ENCODE measurements at regions not wholly inside any gene's neighbourhood (a gene's known extent, or its start where the extent isn't known, plus 50 kb on each side); places are given as distances from the start of the nearest gene placed in this dataset.
"Not testable (repeated sequence)": the region's sequence is repeated elsewhere in the genome, so short reads cannot be mapped to it uniquely, and the experiment has no call there.

DNA sequence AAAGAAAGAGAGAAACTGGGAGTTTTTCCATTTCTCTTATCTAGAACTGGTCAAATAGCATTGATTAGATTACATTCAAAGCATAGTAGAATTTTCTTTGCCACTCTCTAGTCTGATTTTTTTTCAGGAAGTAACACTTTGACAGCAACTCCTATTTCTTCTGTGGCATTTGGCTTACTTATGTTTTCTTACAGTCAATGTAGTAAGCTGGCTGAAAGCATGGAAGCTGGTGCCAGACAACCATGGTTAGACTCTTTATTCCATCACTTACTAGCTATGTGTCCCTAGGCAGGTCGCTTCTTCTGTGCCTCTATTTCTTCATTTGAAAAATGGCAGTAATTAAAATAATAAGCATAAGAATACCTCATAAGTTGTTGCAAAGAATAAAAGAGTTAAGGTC, 54.2 kb upstream of the OPRM1 start:
- DNase-seq = no peak

GRCh38 chr6:153980171-153980570, 58.9 kb upstream of the OPRM1 start:
- DNase-seq = no peak

- not testable (repeated sequence) for DNase-seq
Observed at GRCh38 chr6:153978911-153979548, 60.0 kb upstream of the OPRM1 start.

- no peak for DNase-seq
Observed at GRCh38 chr6:153976921-153977693, 61.9 kb upstream of the OPRM1 start.

GRCh38 chr6:153966001-153966400, 73.0 kb upstream of the OPRM1 start:
- DNase-seq = no peak

- no peak for DNase-seq
Observed at GRCh38 chr6:153963352-153963751, 75.7 kb upstream of the OPRM1 start.

- DNase-seq = no peak
Observed at GRCh38 chr6:153962555-153962954, 76.5 kb upstream of the OPRM1 start.

- DNase-seq = no peak
Observed at GRCh38 chr6:153960741-153961140, 78.3 kb upstream of the OPRM1 start.

GRCh38 chr6:153960281-153960680, 78.8 kb upstream of the OPRM1 start:
- no peak for DNase-seq

- DNase-seq = no peak
Observed at GRCh38 chr6:153959276-153959675, 79.8 kb upstream of the OPRM1 start.

DNA sequence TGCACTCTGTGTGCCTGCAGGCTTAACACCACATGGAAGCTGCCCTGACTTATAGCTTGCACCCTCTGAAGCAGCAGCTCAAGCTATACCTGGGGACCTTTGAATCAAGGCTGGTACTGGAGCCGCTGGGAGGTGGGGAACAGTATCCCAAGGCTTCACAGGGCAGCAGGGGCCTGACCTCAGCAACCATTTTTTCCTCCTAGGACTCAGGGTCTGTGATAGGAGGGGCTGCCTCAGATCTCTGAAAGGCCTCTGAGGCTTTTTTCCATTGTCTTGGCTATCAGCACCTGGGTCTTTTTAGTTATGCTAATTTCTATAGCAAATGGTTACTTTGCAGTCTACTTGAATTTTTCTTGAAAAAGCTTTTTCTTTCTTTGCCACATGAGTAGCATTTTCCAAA, 80.2 kb upstream of the OPRM1 start:
- DNase-seq = no peak

DNA sequence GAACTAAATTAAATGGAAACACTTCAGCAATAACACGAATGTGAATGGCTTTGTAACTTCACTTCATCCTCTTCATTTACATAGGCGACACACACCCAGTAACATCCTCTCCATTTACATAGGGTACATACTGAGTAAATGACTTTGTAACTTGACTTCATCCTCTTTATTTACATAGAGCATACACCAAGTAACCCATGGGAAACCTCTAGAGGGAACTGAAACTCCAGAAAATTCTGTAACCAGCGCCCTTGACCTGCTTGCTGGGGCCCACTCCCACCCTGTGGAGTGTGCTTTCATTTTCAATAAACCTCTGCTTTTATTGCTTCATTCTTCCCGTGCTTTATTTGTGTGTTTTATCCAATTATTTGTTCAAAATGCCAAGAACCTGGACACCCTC, 81.6 kb upstream of the OPRM1 start:
- no peak for DNase-seq

DNA sequence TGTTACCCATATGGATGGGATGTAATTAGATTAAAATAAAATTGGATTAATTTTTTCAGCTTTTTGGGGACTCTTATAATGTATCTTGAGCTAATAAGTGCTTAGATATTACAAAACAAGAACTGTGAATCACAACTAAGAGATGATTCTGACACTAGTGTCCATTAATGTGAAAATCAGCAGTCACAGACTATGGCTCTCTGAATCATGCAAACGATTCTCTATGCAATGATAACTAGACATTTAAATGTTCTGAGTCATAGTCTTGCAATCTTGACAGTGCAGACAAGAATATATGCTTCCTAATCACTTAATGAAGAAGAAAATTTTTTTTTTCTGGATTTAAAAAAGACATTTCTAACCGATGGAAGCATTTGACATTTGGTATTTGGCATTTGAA, 82.2 kb upstream of the OPRM1 start:
- no peak for DNase-seq

- DNase-seq = no peak
Observed at GRCh38 chr6:153949616-153950015, 89.4 kb upstream of the OPRM1 start.

DNA sequence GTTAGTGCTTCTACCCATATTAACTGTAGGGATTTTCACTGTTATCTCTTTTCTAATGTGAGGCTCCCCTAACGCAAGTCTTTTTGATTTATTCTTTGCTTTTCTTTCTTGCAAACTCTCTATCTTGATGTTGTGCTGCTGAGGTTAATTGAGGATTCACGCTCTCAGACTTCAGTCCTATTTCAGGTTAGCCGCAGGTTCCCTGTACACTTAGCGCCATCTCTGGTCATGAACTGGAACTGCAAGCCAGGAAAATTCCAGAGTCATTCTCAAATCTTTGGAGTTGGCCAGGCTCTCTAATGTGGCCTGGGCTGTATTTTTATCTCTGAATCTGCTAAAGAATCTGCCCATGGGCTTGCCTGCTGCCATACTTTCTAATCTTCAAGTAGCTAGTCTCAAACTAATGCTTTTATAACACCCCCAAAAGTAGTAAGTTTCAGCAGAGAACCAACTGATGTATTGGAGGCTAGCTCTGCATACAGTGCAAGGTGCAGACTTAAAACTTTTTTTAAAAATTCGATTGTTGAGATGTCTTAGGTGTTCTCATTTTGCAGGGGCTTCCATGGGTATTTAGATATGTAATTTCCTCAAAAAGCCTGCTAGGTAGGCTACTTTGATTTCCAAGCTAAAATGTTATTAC, 91.1 kb upstream of the OPRM1 start:
- no peak for DNase-seq

DNA sequence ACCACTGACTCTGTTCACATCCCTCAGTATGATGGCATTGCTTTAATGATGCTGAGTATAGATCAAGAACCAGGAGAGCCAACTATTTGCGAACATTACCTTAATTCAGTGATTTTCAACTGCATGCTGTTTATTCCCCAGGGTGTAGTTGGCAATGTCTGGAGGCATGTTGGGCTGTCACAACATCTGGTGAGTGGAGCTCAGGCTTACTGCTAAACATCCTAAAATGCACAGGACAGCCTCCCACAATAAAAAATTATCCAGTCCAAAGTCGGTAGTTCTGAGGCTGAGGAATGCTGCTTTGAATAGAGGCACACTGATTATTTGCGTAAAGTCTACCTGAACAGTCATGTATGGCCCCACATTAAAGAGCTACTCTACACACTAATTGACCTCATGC, 94.8 kb upstream of the OPRM1 start:
- no peak for DNase-seq

DNA sequence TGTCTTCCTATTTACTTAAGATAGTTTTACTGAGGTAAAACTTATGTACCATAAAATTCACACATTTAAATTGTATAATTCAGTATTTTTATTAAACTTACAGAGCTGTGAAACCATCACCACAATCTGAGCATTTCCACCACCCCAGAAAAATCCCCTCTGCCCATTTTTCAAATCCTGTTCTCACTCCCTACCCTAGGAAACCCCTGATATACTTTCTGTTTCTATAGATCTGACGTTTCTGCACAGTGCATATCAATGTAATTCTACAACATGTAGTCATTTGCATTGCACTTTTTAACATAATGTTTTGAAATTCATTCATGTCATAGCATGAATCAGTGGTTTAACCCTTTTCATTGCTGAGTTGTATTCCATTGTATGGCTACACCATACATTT, 96.7 kb upstream of the OPRM1 start:
- no peak for DNase-seq

DNA sequence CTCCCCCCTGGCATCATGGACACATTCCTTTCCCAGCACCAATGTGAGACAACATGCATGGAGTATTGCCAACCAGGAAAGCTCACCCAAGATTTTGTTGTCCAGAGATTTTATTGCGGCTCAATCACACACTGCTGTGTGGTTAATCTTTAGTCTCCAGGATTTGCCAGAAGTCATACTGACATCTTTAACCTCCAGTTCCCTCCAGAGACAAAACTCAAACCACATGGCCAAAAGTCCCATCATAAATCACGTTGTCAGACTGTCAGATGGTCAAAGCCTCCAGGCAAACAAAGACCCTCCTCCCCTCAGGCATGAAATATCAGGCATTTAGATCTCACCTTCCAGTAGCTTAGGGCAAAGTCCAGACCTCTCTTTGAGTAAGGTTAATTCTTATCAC, 97.3 kb upstream of the OPRM1 start:
- no peak for DNase-seq

GRCh38 chr6:153938876-153939275, 100.2 kb upstream of the OPRM1 start:
- DNase-seq = no peak

GRCh38 chr6:153931431-153931830, 107.6 kb upstream of the OPRM1 start:
- no peak for DNase-seq

DNA sequence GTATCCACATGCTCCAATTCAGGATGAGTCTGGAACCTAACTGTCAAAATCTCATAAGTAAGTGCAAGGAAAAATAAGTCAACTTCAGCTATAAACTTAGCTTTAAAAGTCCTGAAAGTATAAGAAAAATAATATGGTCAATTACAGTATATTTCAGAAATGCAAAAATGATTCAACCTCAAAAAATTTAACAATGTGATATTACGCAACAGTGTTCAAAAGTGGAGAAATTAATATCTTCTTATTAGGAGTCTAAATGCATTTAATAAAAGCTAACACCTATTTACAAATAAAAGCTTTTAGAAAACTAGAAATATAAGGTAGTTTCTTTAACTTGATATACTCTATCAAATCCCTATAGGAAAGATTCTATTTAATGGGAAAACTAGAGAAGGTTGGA, 111.2 kb upstream of the OPRM1 start:
- DNase-seq = no peak

GRCh38 chr6:153898360-153899059, 140.5 kb upstream of the OPRM1 start:
- no peak for DNase-seq

DNA sequence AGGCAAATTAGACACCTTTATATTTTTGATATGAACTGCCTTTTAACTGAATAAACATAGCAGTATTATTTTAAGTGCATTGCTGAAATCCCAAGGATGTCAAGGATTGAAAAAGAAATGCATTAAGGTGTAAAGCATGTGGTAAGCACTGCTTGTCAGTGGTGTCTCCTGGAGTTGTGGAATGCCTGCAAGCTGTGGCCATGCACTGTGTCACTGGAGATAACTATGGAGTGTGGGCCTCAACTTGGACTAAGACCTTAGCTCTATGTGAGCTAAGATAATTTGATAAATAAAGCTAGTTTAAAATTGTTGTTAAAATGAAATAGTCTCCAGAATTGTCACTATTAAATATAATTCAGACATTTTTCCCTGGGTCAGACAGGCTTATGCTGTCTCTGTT, 156.6 kb upstream of the OPRM1 start:
- DNase-seq = no peak

DNA sequence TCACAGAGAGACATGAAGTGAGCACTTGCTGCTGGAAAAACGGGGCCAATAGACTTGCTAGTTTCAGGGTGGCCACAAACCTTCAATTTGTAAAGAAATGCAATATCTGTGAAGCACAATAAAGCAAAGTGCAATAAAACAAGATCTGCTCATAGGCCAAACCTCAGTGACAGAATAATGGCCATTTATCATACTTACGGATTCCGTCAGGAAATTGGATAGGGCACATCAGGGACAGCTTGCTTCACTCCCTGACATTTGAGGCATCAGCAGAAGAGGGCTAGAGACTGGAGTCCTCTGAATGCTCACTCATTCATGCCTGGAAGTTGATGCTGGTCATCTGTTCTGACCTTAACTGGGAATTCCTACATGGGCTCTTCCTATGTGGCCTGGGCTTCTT, 165.5 kb upstream of the OPRM1 start:
- DNase-seq = no peak
